GM18498 (cell line): ENCODE measurements at regions not wholly inside any gene's neighbourhood (a gene's known extent, or its start where the extent isn't known, plus 50 kb on each side); places are given as distances from the start of the nearest gene placed in this dataset.

Experiments used
- ATAC-seq: cut with Tn5 transposase; IDR thresholded peaks from one replicate; pipeline ENCODE4 v1.9.1; 2021; ENCODE audit warnings: mild to moderate bottlenecking, moderate library complexity; ENCODE audit not compliant: unreplicated experiment

- no peak for ATAC-seq
These were observed 137.2 kb upstream of the PRLR start for GRCh38 chr5:35367526-35367925.

- ATAC-seq: no peak
These were observed 135.5 kb upstream of the PRLR start for GRCh38 chr5:35365758-35366157.

- ATAC-seq: no peak
These were observed 134.1 kb upstream of the PRLR start for GRCh38 chr5:35364350-35364749.

GRCh38 chr5:35363387-35363965 lies 133.2 kb upstream of the PRLR start:
- no peak for ATAC-seq

DNA sequence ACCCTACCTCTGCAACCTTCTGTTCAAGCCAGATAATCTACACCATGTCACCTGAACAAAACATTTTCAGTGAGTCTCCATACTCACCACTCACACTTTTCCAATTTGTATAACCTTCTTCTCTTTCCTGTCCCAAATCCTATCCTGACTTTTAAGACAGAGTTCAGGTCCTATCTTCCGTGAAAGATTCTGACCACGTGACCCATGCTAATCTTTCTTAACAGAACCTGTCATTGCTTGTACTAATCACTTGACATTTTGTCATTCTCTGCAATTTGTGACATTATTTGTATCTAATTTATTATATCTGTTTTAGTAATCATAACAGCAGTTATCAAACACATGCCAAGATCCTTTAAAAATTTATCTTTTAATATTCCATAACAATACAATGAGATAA lies 132.5 kb upstream of the PRLR start:
- ATAC-seq: no peak

DNA sequence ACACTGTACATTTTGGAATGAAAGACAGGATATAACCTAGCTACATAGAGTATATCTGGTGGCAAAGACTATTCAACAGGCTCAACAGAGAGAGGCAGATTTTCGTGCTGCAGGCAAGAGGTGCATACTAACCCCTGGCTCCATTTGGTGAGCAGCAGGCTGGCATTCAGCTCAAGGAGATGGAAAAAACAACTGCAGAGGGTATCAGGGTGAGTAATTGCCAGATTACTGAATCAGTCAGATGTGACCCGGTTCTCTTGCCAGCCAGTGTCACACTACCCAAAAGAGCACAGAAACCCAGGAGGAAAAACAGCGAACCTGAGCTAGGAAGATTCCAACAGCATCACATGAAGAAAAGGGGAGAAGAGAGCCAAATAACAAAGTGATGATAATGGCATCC lies 130.4 kb upstream of the PRLR start:
- ATAC-seq: no peak

DNA sequence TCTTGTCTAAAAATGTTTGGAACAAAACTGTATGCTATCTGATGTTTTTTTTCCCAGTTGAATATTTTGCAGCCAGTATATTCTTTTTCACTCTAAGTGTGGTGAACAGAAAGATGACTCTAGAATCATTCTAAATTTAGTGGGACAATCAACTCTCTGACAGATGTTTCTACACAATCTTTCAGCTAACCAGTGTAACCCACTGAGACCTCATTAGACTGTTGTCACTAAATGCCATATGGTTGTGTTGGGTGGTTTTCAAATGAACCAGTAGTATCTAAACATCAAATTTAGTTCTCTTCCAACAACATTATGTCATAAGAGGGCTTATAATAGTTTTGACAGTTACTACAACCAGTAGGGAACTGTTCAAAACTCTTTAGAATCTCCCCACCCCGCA lies 129.6 kb upstream of the PRLR start:
- no peak for ATAC-seq

GRCh38 chr5:35357973-35358372 lies 127.7 kb upstream of the PRLR start:
- no peak for ATAC-seq

DNA sequence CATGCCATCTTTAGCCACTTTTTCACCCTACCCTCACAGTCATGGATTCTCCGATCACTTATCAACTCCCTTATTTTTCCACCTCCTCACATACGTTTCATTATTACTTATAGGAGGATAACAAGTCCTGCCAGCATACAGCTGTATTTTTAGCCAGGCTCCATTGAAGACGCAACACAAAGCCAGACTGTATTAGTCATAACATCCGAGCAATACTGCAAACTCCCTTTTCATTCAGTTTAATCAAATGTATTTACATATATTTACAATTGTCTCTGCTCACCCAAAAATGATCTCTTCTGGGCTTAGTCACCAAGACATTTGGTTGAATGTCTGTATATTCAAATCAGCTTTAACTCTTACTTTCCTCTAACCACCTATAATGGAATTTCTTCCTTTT lies 126.4 kb upstream of the PRLR start:
- no peak for ATAC-seq

- ATAC-seq: no peak
These were observed 124.5 kb upstream of the PRLR start for GRCh38 chr5:35354751-35355150.

- ATAC-seq: no peak
These were observed 114.9 kb upstream of the PRLR start for GRCh38 chr5:35345222-35345621.

GRCh38 chr5:35342664-35343063 lies 112.4 kb upstream of the PRLR start:
- no peak for ATAC-seq

DNA sequence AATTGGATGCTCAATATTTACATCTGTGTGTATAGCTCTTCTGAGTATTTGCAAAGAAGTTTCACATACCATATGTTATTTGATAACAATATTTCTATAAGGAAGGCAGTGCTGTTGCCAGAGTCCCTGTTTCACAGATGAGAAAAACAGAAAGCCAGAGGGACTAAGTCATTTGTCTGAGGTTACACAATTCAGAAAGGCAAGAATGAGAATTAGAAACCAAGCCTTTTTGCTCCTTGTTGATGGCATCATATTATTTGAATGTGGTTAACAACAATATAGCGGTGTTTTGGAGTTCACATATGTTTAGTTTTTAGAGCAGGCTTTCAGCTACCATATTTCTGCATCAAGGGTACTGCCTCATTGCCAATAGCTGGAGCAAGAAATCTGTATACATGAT lies 110.9 kb upstream of the PRLR start:
- no peak for ATAC-seq

GRCh38 chr5:35339616-35340100 lies 109.4 kb upstream of the PRLR start:
- ATAC-seq: no peak

- no peak for ATAC-seq
These were observed 108.7 kb upstream of the PRLR start for GRCh38 chr5:35339006-35339405.

- no peak for ATAC-seq
These were observed 107.8 kb upstream of the PRLR start for GRCh38 chr5:35338157-35338453.

GRCh38 chr5:35337340-35338156 lies 107.3 kb upstream of the PRLR start:
- no peak for ATAC-seq

- ATAC-seq: no peak
These were observed 105.9 kb upstream of the PRLR start for GRCh38 chr5:35336230-35336629.

- ATAC-seq: no peak
These were observed 105.5 kb upstream of the PRLR start for GRCh38 chr5:35335752-35336151.

GRCh38 chr5:35333366-35333765 lies 103.1 kb upstream of the PRLR start:
- ATAC-seq: no peak

- no peak for ATAC-seq
These were observed 102.0 kb upstream of the PRLR start for GRCh38 chr5:35331956-35332950.

DNA sequence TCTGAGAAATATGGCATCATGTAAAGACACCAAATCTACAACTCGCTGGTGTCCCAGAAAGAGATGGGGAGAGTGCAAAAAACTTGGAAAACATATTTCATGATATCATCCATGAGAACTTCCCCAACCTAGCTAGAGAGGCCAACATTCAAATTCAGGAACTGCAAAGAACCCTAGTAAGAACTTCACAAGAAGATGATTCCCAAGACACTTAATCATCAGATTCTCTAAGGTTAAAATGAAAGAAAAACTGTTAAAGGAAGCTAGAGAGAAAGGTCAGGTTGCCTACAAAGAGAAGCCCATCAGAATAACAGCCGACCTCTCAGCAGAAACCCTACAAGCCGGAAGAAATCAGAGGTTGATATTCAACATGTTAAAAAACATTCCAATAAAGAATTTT lies 95.5 kb upstream of the PRLR start:
- no peak for ATAC-seq
